Neural progenitor cell (in vitro differentiated cells): ENCODE measurements at regions not wholly inside any gene's neighbourhood (a gene's known extent, or its start where the extent isn't known, plus 50 kb on each side); places are given as distances from the start of the nearest gene placed in this dataset.
A peak's percentile ranks its signal among the peaks of the same experiment; 100 is the strongest.
"Not testable (repeated sequence)": the region's sequence is repeated elsewhere in the genome, so short reads cannot be mapped to it uniquely, and the experiment has no call there.

ENCODE experiments used
- DNase-seq: peaks from one replicate; pipeline ENCODE4 v3.0.0-alpha.2; 2016; ENCODE audit warnings: low spot score
- H2AFZ ChIP-seq: fragments of 200-600 bp; sonication (generic); replicated peaks from 2 replicates; pipeline ENCODE4 v1.6.1; 2016; ENCODE audit warnings: antibody characterized with exemption
- H3F3A ChIP-seq: fragments of 200-600 bp; sonication (generic); 2 replicates; pipeline ENCODE4 v1.6.1; 2016; ENCODE audit warnings: antibody characterized with exemption, low read depth
- H3K27ac ChIP-seq: fragments of 200-600 bp; sonication (generic); 2 replicates; pipeline ENCODE4 v1.5.1; 2016; ENCODE audit warnings: mild to moderate bottlenecking
- H3K27me3 ChIP-seq: fragments of 200-600 bp; sonication (generic); 2 replicates; pipeline ENCODE4 v1.6.1; 2016; ENCODE audit warnings: mild to moderate bottlenecking, moderate library complexity
- H3K36me3 ChIP-seq: fragments of 200-600 bp; sonication (generic); 2 replicates; pipeline ENCODE4 v1.5.1; 2016
- H3K4me1 ChIP-seq: fragments of 200-600 bp; sonication (generic); 2 replicates; pipeline ENCODE4 v1.6.1; 2016; ENCODE audit warnings: mixed run types
- H3K4me2 ChIP-seq: fragments of 200-600 bp; sonication (generic); 2 replicates; pipeline ENCODE4 v1.6.1; 2016
- H3K4me3 ChIP-seq: fragments of 200-600 bp; sonication (generic); 2 replicates; pipeline ENCODE4 v1.5.1; 2016
- H3K79me2 ChIP-seq: fragments of 200-600 bp; sonication (generic); 2 replicates; pipeline ENCODE4 v1.6.1; 2016; ENCODE audit warnings: low read depth
- H3K9ac ChIP-seq: fragments of 200-600 bp; sonication (generic); 2 replicates; pipeline ENCODE4 v1.6.1; 2016
- H3K9me3 ChIP-seq: fragments of 200-600 bp; sonication (generic); 2 replicates; pipeline ENCODE4 v1.5.1; 2016; ENCODE audit warnings: low read depth
- H4K20me1 ChIP-seq: fragments of 200-600 bp; sonication (generic); 2 replicates; pipeline ENCODE4 v1.6.1; 2016; ENCODE audit warnings: low read depth
- H3K27ac Mint-ChIP-seq: 3 replicates; pipeline ENCODE4 v1.8.0; 2021; ENCODE audit warnings: mixed read lengths
- H3K27me3 Mint-ChIP-seq: 2 replicates; pipeline ENCODE4 v1.8.0; 2022; ENCODE audit warnings: low read depth, mild to moderate bottlenecking, inconsistent platforms, moderate library complexity, mixed read lengths; ENCODE audit not compliant: insufficient read depth
- H3K36me3 Mint-ChIP-seq: 3 replicates; pipeline ENCODE4 v1.8.0; 2021; ENCODE audit warnings: mixed read lengths
- H3K4me1 Mint-ChIP-seq: 3 replicates; pipeline ENCODE4 v1.8.0; 2021; ENCODE audit warnings: mixed read lengths
- H3K4me3 Mint-ChIP-seq: 3 replicates; pipeline ENCODE4 v1.8.0; 2021; ENCODE audit warnings: mild to moderate bottlenecking, moderate library complexity, mixed read lengths
- H3K9me3 Mint-ChIP-seq: 3 replicates; pipeline ENCODE4 v1.8.0; 2020; ENCODE audit warnings: mixed read lengths
- CTCF ChIP-seq: fragments of 200-600 bp; sonication (generic); IDR thresholded peaks from 2 replicates; pipeline ENCODE4 v1.5.1; 2017; ENCODE audit warnings: antibody characterized with exemption, mild to moderate bottlenecking
- EZH2 ChIP-seq: fragments of 200-600 bp; sonication (generic); IDR thresholded peaks from 2 replicates; pipeline ENCODE4 v1.6.1; 2017; ENCODE audit warnings: antibody characterized with exemption, mild to moderate bottlenecking, moderate library complexity
- EZH2phosphoT487 ChIP-seq: fragments of 200-600 bp; sonication (generic); IDR thresholded peaks from 2 replicates; pipeline ENCODE4 v1.6.1; 2017; ENCODE audit warnings: antibody characterized with exemption

GRCh38 chr4:188439641-188440311 lies 300.5 kb downstream of the TRIML1 start:
- Mint-ChIP-seq H3K27ac (peak overlapping the region; percentile 11), H3K4me3 (no peak overlapping the region)

GRCh38 chr4:188444500-188444899 lies 305.3 kb downstream of the TRIML1 start:
- Histone ChIP-seq H3K4me2 (no peak overlapping the region), H3F3A (peaks cover 1% of the 10 kb centered on the region), H3K9ac (no peak overlapping the region), H3K9me3 (no peaks in the 10 kb centered on the region), H2AFZ (no peak overlapping the region), H3K4me1 (peaks cover 1% of the 10 kb centered on the region), H3K27me3 (no peaks in the 10 kb centered on the region), H3K79me2 (no peaks in the 10 kb centered on the region), H4K20me1 (no peaks in the 10 kb centered on the region), H3K36me3 (no peaks in the 10 kb centered on the region), H3K4me3 (no peak overlapping the region), H3K27ac (no peak overlapping the region)
- no peak overlapping the region for H3K4me3 Mint-ChIP-seq
- H3K27ac Mint-ChIP-seq, result no peak overlapping the region
- no peak for DNase-seq
- H3K27me3 Mint-ChIP-seq, result no peaks in the 10 kb centered on the region
- H3K9me3 Mint-ChIP-seq, result no peaks in the 10 kb centered on the region
- no peak for TF ChIP-seq EZH2
- no peak for TF ChIP-seq EZH2phosphoT487
- no peak for TF ChIP-seq CTCF
- no peaks in the 10 kb centered on the region for H3K36me3 Mint-ChIP-seq
- peaks cover 2% of the 10 kb centered on the region for H3K4me1 Mint-ChIP-seq

More at GRCh38 chr4:188439641-188440311, 300.5 kb downstream of the TRIML1 start:
- no peaks in the 10 kb centered on the region for H3F3A ChIP-seq
- no peak overlapping the region for H3K27ac ChIP-seq
- no peaks in the 10 kb centered on the region for H4K20me1 ChIP-seq
- no peak for DNase-seq
- H3K4me3 ChIP-seq, result no peak overlapping the region
- H3K36me3 ChIP-seq, result no peaks in the 10 kb centered on the region
- peaks cover under 1% of the 10 kb centered on the region for H3K4me1 ChIP-seq
- H3K79me2 ChIP-seq, result no peaks in the 10 kb centered on the region
- no peaks in the 10 kb centered on the region for H3K27me3 Mint-ChIP-seq
- no peak overlapping the region for H3K4me2 ChIP-seq
- peaks cover 6% of the 10 kb centered on the region for H3K4me1 Mint-ChIP-seq
- H2AFZ ChIP-seq, result peak overlapping the region; percentile 92
- no peak for TF ChIP-seq CTCF
- no peak for TF ChIP-seq EZH2
- TF ChIP-seq EZH2phosphoT487, result no peak
- H3K36me3 Mint-ChIP-seq, result no peaks in the 10 kb centered on the region
- peaks cover under 1% of the 10 kb centered on the region for H3K9me3 Mint-ChIP-seq
- no peak overlapping the region for H3K9ac ChIP-seq
- H3K9me3 ChIP-seq, result no peaks in the 10 kb centered on the region
- no peaks in the 10 kb centered on the region for H3K27me3 ChIP-seq

GRCh38 chr4:188448996-188449395 lies 309.8 kb downstream of the TRIML1 start:
- not testable (repeated sequence) for H3K36me3 ChIP-seq, DNase-seq, H4K20me1 ChIP-seq, H3K4me3 Mint-ChIP-seq, H3K27ac Mint-ChIP-seq, H3K9me3 ChIP-seq, H3K27me3 Mint-ChIP-seq, H3K36me3 Mint-ChIP-seq, H3K9me3 Mint-ChIP-seq, H3K27ac ChIP-seq, H3K4me3 ChIP-seq, H2AFZ ChIP-seq, H3K27me3 ChIP-seq, H3K4me2 ChIP-seq, H3K9ac ChIP-seq, H3K79me2 ChIP-seq
- peaks cover 31% of the 10 kb centered on the region for H3F3A ChIP-seq
- peaks cover 27% of the 10 kb centered on the region for H3K4me1 Mint-ChIP-seq
- H3K4me1 ChIP-seq, result peaks cover 35% of the 10 kb centered on the region

GRCh38 chr4:188450571-188450970 lies 311.3 kb downstream of the TRIML1 start:
- Histone ChIP-seq H3K4me1 (peaks cover 45% of the 10 kb centered on the region), H3K27me3 (no peaks in the 10 kb centered on the region), H3K36me3 (no peaks in the 10 kb centered on the region), H4K20me1 (no peaks in the 10 kb centered on the region), H3K9ac (no peak overlapping the region), H3F3A (peaks cover 37% of the 10 kb centered on the region), H3K27ac (peak overlapping the region; percentile 89), H3K9me3 (no peaks in the 10 kb centered on the region), H3K79me2 (no peaks in the 10 kb centered on the region), H3K4me2 (no peak overlapping the region), H3K4me3 (no peak overlapping the region), H2AFZ (no peak overlapping the region)
- no peaks in the 10 kb centered on the region for H3K27me3 Mint-ChIP-seq
- no peaks in the 10 kb centered on the region for H3K36me3 Mint-ChIP-seq
- TF ChIP-seq EZH2 (no peak), CTCF (no peak), EZH2phosphoT487 (no peak)
- H3K4me1 Mint-ChIP-seq, result peaks cover 40% of the 10 kb centered on the region
- H3K9me3 Mint-ChIP-seq, result no peaks in the 10 kb centered on the region
- no peak for DNase-seq
- H3K4me3 Mint-ChIP-seq, result no peak overlapping the region
- peak overlapping the region; percentile 33 for H3K27ac Mint-ChIP-seq
